ENCODE measurements at regions not wholly inside any gene's neighbourhood (a gene's known extent, or its start where the extent isn't known, plus 50 kb on each side); places are given as distances from the start of the nearest gene placed in this dataset.
"Not testable (repeated sequence)": the region's sequence is repeated elsewhere in the genome, so short reads cannot be mapped to it uniquely, and the experiment has no call there.

DNA sequence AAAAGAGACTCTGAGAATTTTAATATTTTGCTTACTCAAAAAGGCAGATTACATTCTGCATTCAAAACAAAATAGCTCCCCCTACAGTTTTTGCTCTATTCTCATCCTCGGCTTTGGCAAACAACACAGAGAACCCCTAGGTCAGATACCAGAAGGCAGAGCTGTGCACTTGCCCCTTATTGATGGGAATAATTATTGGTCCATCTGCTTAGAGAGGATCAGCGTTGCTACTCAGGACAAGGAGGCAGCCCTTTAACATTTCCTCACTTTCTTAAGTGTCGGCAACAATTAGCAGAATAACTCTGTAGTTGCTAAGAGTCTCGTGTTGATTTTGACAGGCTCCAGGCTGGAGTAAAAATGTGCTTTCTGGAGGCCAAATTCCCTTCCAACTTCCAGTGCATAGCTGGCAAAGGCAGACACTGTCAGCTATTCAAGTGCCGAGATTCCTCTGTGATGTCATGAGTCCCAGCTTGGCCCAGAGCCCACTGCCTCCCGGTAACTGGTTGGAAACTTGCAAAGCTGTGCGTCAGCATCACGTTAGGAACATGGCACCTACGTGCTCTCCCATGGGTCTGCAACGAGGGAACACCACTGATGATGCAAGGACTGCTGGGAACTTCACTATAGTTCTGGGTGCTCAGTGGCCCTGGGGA is 482.7 kb upstream of the ADAMTS9 start:
- DNase-seq = no peak

DNA sequence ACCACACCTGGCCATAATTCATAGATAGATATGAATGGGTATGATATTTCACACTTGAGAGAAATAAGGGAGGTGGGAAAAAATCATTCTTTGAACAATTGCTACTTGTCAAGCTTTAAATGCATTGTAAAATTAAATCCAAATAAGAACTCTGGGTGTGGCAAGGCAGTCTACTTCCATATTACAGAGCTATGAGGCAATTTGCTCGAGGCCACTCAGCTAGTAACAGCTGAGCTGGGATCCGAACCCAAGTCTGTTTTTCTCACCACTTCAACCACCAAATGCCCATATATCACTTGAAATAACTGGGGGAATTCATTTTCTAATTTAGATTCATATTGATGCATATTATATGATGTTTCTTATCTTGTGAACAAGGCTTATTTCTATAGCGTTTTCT is 482.2 kb upstream of the ADAMTS9 start:
- DNase-seq = no peak

DNA sequence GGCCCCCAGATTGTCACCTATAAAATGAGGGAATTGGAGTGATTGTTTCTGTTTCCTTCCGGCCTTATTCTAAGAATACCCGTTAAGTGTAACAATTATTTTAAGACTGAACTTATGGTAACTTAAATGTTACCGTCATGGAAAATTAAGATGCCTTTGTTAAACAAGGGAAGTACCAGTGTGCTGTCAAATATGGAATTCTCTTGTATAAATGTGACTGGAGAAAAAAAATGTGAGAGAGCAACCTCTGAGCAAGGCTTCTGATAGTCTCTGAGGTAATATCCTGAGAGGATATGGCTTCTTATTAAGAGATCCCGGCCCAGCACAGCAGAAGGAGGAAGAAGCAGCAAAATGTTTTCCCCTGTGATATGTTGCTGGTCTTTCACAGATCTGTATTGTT is 480.7 kb upstream of the ADAMTS9 start:
- no peak for DNase-seq

DNA sequence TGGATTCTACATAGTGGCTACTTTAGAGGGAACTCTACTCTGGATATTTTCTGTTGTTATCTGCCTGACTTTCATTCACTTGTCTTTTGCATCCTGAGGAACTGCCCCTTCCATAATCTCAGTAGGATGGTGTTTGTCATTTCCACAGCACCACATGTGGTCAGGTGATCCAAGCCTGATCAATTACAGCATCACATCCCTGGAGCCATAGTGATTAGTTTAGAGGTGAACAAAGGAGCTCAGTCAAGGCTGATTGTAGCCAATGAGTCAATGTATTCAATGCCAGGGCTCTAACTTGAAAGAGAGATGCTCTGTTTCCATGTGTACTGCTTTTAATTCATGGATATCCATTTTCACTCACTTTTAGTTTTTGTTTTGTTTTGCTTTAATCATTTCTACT is 478.7 kb upstream of the ADAMTS9 start:
- DNase-seq = no peak

DNA sequence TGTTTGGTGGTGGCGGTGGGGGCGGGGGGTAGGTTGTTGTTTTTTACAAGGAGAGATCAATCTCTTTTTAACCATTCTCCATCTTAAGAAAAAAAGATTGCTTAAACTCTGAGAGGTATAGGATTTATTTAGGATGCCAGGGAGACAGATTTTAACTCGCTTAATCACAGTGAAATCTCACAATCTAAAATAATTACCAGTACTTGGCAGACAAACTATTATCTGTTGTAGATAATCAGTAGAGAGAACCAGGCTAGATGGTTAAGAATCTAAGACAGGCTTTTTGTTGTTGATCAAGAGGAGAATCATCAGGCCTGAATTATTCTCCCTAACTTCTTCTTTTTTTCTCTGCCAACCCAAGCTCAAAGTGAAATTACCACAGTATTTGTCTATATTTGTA is 470.2 kb upstream of the ADAMTS9 start:
- no peak for DNase-seq

DNA sequence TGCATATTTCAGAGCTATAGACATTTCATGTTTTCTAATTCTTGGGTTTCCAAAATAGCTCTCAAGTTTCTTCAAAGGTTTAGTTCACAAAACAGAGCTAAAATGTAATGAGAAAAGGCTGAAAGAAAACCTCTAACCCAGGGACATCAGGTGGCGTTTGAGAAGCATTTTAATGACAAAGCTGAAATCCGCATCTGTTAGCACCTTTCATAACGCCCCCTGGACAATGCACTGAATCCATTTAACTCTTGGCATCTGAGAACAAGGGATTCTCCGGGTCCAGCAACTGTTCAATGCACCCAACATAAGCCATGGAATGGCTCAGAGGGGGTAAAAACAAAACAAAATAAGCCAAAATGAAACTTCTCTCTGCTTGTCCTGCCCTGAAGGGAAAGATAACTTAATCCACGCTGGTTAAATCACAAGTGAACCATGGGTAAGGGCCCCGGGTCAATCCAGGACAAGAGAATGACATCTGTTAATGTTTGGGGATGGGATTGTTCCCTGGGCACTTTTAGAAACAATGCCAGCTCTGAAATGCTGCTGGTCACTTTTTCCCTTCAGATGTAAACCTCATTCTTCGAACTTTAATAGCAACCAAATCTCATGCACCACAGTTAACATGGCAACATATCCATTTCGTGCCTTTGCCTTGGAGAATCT is 466.2 kb upstream of the ADAMTS9 start:
- no peak for DNase-seq

DNA sequence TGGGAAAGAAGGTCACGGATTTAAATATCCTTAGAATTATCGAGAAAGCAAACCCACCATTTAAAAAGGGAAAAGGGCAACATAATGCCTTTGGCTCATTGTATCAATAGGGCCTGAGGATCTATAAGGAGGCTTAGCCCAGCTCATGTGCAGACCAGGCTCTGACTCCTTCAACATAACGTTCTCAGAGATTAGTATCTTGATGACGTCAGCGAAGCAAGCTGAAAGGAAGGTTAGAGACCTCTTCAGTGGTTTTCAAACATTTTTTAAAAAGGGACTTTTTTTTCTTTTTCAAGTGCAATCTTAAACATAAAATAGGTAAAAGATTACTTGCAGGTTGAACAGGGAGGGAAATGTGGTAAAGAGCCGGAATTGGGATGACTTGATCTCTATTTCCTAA is 463.9 kb upstream of the ADAMTS9 start:
- no peak for DNase-seq

DNA sequence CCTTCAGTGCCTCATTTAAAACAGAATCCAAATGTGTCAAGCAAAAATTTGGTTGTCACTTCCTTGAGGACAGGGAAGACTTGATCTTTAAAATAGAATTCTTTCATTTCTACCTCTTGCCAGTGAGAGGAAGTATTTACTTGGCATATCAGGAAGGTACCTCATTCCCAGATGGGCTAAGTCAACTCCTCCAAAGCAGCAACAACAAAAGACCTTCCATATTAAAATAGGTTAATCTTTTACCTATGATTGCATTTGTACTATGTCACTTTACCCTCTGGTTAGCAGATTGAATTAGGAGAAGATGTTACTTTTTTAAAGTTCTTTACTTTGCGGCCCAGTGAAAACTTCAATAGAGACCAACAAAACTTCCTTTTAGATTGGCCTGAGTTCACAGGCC is 462.1 kb upstream of the ADAMTS9 start:
- no peak for DNase-seq

DNA sequence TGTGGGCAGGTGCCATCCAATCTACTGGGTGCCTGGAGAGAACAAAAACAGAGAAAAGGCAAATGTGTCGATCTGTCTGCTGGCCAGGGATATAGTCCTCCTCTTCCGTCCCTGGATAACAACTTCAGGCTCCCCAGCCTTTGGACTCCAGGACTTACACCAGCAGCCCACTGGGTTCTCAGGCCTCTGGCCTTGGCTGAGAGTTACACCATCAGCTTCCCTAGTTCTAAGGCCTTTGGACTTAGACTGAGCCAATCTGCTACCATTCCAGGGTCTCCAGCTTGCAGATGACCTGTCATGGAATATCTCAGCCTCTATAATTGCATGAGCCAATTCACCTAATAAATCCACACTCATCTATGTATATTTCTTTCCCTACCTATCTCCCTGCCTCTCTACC is 460.9 kb upstream of the ADAMTS9 start:
- DNase-seq = no peak

DNA sequence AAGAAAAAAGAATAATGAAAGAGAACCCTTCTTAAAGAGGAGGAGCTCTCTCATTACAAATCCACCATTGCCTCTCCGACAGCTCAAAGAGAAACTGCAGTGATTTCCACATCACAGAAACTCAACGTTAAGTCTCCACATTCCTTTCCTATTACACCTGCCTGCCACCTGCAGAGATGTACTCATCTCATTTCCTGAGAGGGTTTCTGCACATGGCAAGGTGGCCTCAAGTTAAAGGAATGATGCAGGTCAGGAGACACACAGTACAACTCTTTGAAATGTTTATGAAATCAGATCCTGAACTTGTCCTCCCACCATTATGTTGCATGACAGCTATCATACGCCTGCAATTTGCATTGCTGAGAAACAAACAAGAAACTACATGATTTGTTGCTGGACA is 458.4 kb upstream of the ADAMTS9 start:
- DNase-seq = no peak

DNA sequence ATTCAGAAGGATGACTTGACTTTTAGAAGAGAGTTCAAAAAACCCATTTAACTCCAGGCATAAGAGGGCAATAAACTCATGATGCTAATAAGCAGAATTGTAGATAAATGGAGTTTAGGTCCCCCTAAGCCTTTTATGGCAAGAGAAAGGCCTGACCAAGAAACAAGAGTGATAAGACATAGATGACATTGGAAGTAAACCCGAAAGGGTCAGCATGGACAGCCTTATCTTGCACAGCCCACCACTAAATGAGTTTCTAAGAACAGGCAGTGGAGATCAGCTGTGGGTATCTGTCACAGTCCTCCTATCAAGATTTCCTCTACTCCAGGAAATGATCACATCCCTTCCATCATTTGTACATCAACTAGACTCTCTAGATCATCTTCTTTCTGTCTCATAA is 457.9 kb upstream of the ADAMTS9 start:
- DNase-seq = no peak

DNA sequence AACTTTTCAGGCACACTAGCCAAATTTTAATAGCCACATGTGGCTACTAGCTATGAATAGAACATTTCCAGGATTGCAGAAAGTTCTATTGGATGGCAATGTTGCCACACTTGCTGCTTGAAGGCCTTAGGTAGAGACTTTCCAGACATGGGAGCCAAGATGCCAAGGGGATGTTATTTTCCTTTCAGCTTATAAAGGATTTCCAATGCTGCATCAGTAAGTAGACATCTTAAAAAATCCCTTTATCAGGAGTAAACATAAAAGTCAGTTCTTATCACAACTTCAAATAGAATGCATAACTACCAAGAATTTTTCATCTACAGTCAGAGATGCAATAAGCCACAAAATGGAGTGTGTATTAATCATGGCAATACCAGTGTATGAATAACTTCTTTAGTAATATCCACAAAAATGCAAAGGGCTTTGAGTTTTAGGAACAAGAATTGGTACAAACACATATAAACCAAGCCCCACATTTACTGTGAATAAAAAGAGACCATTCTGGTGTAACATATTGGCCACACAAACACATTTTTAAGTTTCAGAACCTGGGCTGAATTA is 457.1 kb upstream of the ADAMTS9 start:
- DNase-seq = no peak

DNA sequence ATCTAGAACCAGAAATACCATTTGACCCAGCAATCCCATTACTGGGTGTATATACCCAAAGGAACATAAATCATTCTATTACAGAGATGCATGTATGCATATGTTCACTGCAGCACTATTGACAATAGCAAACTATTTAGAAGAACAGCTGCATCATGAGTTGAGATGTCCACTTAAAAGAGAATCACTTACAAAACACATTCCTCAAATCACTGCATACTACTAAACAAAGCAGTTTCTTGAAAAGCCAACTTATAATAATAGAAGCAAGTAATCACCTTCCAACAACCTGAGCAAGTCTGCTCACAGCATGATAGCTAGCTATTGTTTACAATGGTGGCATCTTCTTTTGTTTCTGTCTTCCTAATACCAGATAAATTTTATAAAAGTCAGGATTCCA is 454.7 kb upstream of the ADAMTS9 start:
- DNase-seq = no peak

DNA sequence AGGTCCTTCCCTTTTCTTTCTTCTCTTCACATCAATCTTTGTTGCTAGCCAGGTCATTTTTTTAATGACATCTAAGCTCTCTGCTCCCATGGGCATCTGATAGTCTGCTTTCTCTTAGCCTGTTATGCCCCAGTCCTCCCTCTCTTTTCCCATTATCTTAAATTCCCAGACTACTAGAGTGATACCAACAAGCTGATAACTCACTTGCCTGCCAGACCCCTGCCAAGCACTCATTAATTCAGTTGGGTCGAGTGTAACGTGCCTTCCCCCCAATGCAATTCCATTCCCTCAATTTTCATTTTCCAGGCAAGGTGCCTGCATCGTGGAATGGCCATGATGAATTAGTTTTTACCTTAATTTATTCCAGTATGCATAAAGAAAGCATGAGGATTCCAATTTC is 450.8 kb upstream of the ADAMTS9 start:
- no peak for DNase-seq

DNA sequence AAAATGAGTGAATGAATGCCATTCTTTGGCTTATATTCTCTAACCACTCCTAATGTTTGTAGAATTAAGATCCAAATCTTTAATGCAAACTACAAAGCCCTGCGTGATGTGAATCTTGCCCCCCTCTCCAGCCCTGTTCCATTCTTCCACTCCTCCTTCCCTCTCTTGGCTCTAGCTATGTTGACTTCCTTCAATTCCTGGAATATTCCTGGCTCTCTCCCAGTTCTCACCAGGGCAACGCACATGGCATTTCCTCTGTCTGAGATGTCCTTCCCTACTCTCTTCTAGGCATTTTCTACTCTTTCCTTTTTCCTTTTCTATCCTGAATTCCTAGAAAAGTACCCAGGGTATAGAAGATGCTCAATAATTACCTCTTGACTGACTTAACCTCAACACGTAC is 446.0 kb upstream of the ADAMTS9 start:
- not testable (repeated sequence) for DNase-seq

DNA sequence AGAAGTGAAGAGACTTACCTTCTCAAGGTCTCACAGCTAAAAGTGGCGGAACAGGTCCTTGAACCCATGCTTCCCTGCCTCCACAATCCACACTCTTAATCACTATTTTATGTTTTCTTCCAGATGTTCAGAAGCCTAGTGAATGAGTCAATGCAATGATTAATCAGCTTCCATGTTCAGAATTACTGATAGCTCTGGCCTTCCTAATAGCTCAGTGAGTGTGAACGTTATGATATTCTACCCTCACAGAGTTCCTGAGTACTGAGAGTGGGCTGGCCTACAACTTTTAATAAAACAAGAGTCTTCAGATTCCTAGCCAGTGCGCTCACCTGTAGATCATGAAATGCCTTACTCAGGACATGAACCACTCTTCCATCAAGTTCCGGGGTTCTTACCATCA is 443.0 kb upstream of the ADAMTS9 start:
- no peak for DNase-seq

DNA sequence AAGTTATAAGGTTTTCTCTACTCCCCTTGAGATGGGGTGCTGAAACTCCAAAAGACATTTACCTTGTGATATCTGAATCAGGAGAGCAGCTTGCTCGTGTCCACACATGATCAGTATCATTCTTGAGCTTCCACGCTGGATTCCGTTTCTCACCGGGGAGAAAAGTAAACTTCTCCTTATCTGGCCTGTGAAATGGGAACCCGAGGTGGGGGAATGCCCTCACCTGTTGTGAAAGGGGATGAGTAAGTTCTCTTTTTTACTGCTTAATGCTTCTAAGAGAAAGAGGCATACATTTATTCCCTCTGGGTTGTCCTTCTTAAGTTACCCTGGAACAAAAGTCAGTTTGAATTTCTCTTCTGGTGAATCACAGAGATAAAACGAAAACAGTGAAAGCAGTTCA is 440.5 kb upstream of the ADAMTS9 start:
- no peak for DNase-seq

DNA sequence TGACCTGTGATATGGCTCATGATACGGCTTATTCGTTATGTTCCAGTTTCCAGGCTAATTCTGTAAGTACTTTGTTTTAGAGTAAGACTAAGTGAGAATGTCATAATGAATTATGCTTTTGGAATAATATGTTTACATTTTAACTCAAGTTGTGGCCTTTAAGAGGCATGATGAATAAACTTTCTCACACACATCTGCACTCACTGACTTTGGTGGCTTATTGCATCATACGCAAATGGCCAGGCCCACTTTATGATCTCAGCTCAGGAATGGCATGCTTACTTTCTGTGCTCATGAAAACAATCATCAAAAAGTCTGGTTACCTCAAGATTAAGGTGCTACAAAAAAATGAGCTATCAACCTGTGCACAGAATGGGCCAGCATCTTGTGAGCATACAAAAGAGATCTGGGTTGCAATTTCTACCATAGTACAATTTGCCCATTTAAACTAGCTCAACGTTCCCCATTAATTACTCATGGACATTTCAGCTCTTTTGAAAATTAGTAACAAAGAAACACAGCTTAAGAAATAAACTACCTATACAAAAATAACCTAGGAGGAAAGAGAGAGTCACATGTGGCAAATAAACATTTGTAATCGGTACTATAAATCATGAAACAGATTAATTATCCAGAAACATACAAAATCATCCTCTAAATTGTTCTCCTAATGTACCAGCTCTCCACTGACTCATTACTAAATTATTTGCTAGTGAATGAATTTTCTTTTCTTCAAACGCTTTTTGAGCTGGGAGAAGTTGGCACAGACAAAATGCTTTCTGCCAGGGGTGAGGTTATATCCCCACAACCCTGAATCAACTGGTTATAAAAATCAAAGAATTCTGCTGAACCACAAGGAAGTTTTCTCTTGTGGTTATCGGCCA is 439.0 kb upstream of the ADAMTS9 start:
- DNase-seq = no peak

DNA sequence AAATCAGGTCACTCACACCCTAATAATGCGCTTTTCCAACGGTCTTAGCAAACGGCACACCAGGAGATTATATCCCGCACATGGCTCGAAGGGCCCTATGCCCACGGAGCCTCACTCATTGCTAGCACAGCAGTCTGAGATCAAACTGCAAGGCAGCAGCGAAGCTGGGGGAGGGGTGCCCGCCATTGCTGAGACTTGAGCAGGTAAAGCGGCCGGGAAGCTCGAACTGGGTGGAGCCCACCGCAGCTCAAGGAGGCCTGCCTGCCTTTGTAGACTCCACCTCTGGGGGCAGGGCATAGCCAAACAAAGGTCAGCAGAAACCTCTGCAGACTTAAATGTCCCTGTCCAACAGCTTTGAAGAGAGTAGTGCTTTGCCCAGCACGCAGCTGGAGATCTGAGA is 432.4 kb upstream of the ADAMTS9 start:
- not testable (repeated sequence) for DNase-seq

DNA sequence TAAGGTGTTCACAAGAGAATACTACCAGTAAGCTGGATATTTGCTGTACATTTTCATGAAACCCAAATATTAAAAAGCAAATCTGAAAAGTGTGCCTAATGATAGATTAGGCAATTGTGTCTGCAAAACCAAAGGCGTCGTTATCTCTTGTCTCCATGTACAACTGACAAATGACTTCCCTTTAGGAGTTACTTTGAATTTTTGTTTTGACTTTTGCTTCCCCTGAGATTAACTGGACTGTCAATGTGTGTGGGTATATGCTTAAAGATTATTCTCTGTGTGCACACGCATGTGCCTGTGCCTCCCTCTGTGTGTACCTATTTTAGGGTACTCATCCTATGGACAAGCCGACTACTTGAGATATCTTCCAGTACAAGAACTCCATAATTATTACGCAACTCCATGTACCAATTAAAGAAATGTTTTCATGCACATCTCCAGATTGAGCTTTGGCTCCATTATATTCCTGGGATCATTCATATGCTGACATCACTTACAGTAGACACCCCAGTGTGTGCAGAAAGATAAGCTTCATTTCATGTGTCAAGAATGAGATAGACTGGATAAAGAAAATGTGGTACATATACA is 431.2 kb upstream of the ADAMTS9 start:
- DNase-seq = no peak

DNA sequence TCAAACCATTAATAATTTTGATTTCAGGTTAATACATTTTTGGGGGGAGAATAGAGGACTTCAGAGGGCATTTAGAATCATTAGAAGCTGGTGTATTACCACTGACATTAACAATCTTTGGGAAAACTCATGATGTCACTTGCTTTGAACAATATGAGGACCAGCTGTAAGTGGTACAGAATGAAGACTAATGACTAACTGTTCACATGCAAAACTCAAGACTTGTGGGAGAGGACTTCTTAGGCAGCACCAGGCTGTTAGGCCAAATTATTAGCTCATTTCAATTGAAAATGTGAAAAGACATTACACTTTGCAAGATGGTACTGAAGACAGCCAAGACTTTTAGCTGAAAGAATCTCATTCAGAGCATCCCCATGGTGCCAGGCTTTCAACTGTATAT is 426.2 kb upstream of the ADAMTS9 start:
- DNase-seq = no peak

DNA sequence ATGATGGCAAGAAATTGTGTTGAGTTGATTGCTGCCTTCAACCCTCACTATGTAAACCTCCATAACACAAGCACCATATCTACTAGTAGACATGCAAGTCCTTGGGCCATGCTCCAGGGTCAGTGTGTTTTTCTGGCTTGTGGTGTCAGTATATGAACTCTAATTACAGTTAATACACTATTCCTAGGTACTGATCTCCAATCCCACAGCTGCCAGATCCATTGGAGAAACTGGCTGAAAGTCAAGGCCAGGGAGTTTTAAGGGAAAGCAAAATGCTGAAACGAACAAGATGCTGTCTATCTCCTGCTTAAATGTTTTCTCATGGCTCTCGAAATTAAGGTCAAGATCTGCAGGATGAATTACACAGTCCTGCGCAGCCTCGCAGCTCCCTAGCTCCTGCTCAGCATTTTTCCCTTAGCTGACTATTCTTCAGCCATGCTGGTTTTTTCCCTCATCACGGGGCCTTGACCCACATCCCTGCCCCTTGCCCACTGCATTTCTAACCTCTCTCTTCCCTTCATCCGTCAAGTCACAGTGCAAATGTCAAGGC is 425.0 kb upstream of the ADAMTS9 start:
- DNase-seq = no peak

DNA sequence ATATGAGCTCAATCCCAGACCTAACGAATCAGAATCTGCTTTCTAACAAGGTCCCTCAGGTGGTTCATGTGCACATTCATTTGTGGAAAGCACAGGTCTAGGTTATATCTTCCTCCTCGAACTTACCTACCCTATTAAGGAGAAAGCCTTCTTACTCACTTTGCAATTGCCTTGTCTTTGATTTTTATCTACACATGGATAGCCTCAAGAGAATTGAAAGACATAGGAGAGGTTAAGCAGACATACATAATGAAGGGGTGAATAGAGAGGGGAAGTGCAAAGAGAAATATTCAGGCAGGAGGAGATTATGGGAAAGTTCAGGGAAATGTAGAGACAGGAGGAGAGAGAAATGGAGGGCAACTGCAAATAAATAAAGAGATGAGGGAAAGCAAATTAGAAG is 422.9 kb upstream of the ADAMTS9 start:
- no peak for DNase-seq

Data from DMS153 (cell line).